Lower leg skin (tissue), 4 donors: ENCODE measurements at regions not wholly inside any gene's neighbourhood (a gene's known extent, or its start where the extent isn't known, plus 50 kb on each side); places are given as distances from the start of the nearest gene placed in this dataset.

Experiments used
- DNase-seq, 2 donors: peaks; one replicate each; pipeline ENCODE4 v3.0.0-alpha.2; 2019; ENCODE audit warnings: low spot score in 2 of 2
- H3K4me3 ChIP-seq: fragments of 200-600 bp; sonication (generic); 2 replicates; pipeline ENCODE4 v1.5.1; 2017; ENCODE audit warnings: mild to moderate bottlenecking, low read depth; ENCODE audit not compliant: poor library complexity, severe bottlenecking
- CTCF ChIP-seq, 3 donors: fragments of 450-650 bp; IDR thresholded peaks; one replicate each; pipeline ENCODE4 v1.5.1; 2016; ENCODE audit warnings: antibody characterized with exemption in 3 of 3, mild to moderate bottlenecking in 3 of 3, moderate library complexity in 2 of 3
- POLR2A ChIP-seq, 2 donors: fragments of 450-650 bp; IDR thresholded peaks; one replicate each; pipeline ENCODE4 v1.6.1; 2016 to 2017; ENCODE audit warnings: antibody characterized with exemption in 2 of 2, mild to moderate bottlenecking in 1 of 2, moderate library complexity in 1 of 2
- WGBS, 2 donors: methylation state at CpG; one replicate each; pipeline ENCODE4 v1.1.5; 2018; 5-methylcytosine and 5-hydroxymethylcytosine counted together
- intact Hi-C: fragments of 100-400 bp; cut with DNase I; formaldehyde crosslinking; loops from one replicate; pipeline ENCODE4 v1.15.0; 2023; ENCODE audit warnings: low total_unique reads

GRCh38 chr12:94762259-94762942, 112.0 kb upstream of the TMCC3 start:
- TF ChIP-seq POLR2A (IDR thresholded peaks at IDR 0.05): no peak
- TF ChIP-seq CTCF (IDR thresholded peaks at IDR 0.05): no peak
- WGBS, 2 donors: 74 to 78% methylated on average over 4 of the region's 4 CpGs
- H3K4me3 ChIP-seq: no peak overlapping the region
- no peak for DNase-seq
- intact Hi-C loops: no loop called here

GRCh38 chr12:94761559-94761958, 111.2 kb upstream of the TMCC3 start:
- no peak overlapping the region for H3K4me3 ChIP-seq
- no peak for TF ChIP-seq POLR2A (IDR thresholded peaks at IDR 0.05)
- no peak for TF ChIP-seq CTCF (IDR thresholded peaks at IDR 0.05)
- DNase-seq: no peak
- 56 to 76% methylated on average over 3 of the region's 3 CpGs for WGBS, 2 donors
- intact Hi-C loops: no loop called here

- H3K4me3 ChIP-seq: no peak overlapping the region
- intact Hi-C loops: no loop called here
- TF ChIP-seq CTCF (IDR thresholded peaks at IDR 0.05): no peak
- TF ChIP-seq POLR2A (IDR thresholded peaks at IDR 0.05): no peak
- DNase-seq: no peak
- WGBS, 2 donors: 87 to 88% methylated on average over 2 of the region's 2 CpGs
Observed at GRCh38 chr12:94760786-94761185, 110.4 kb upstream of the TMCC3 start.

- no peak overlapping the region for H3K4me3 ChIP-seq
- no peak for DNase-seq
- intact Hi-C loops: no loop called here
- WGBS, 2 donors: 46 to 47% methylated on average over 2 of the region's 2 CpGs
- no peak for TF ChIP-seq POLR2A (IDR thresholded peaks at IDR 0.05)
- no peak for TF ChIP-seq CTCF (IDR thresholded peaks at IDR 0.05)
Observed at GRCh38 chr12:94756789-94757188, 106.4 kb upstream of the TMCC3 start.

GRCh38 chr12:94755598-94755997, 105.2 kb upstream of the TMCC3 start:
- 89 to 94% methylated on average over 4 of the region's 4 CpGs for WGBS, 2 donors
- DNase-seq: no peak
- H3K4me3 ChIP-seq: no peak overlapping the region
- intact Hi-C loops: no loop called here
- TF ChIP-seq POLR2A (IDR thresholded peaks at IDR 0.05) (no peak), CTCF (IDR thresholded peaks at IDR 0.05) (no peak)

GRCh38 chr12:94754653-94755052, 104.3 kb upstream of the TMCC3 start:
- intact Hi-C loops: no loop called here
- H3K4me3 ChIP-seq: no peak overlapping the region
- DNase-seq: no peak
- TF ChIP-seq POLR2A (IDR thresholded peaks at IDR 0.05) (no peak), CTCF (IDR thresholded peaks at IDR 0.05) (no peak)
